NCI-H1092 (cell line): ENCODE measurements at regions not wholly inside any gene's neighbourhood (a gene's known extent, or its start where the extent isn't known, plus 50 kb on each side); places are given as distances from the start of the nearest gene placed in this dataset.

Experiments
- DNase-seq: peaks from one replicate; lab custom pipeline; 2025; lab: John Stamatoyannopoulos, UW

DNA sequence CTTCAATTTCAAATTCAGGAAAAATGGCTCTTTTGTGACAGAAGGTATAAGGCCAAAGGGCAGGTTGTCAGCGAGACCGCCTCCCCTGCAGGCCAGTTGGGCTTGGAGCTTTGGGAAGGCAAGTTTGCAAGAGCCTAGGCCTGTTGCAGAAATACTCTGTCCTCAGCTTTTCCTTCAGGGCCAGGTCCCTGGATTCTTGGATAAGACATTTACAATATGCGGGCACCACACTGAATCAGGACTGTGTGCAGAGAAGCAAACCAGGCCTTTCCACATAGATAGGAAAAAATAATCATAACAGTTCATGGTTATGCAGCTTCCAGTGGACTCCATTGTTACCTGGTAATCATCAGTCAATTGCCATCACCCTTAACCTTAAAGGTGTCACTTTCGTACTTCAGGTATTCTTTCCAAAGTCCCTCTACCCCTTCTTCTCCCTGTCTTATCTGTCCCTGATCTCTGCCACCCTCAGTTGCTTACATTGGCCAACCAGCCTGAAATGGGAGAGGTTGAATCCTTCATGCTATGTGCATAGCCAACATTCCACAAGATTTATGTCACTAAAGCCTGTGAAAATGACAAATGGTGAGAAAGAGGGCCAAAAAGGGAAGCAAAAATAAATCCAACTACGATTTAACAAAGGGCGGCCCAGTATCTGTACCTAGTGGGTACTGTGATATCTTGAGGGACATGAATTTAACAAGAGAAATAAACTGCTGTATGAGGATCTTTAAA lies 304.5 kb upstream of the NFE2L3 start:
- no peak for DNase-seq

DNA sequence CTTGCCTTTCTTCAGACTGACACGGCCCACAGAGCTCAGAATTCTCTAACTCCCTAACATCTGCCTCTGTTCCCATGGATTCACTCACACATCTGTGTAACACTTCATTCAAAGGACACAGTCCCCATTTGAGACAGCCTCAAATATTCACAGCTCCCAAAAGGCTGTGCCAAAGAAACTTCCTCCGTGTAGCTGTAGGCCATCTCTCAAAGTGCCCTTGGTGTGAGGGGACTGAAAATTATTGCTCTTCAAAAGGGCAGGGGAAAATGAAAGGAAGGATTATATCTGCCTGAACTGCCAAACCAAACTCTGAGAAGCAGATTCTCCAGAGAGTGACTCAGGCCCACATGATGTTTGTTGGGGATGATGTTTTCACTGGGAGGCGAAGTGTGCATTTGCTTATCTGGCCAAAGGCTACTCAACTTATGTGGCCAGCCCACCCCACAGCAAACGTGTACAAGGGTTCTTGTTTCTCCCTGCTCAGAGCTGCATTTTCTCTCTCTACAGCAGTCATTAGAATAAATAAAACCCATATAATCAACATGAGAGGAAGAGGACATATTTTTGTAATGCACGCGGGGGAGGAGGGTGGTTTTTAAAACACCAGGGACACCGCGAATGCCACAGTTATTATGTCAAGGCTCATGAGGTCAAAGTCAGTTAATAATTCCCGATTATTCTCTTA lies 302.4 kb upstream of the NFE2L3 start:
- DNase-seq: no peak

DNA sequence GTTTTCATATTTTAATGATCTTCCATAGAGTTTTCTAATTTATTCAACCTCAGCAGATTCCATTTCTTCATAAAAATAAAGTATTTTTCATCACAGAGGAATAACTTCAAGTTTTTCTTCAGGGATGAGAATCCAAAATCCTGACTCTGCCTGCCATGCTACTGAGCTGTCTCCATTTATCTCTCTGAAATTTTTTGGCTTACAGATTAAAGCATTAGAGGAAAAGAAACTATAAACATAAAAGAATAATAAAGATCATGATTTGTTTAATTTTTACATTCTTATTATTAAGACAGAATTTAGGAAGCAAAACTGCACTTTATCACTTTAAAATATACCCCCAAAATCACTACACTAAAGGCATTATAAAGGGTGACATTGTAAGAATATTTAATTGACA lies 301.8 kb upstream of the NFE2L3 start:
- DNase-seq: no peak

DNA sequence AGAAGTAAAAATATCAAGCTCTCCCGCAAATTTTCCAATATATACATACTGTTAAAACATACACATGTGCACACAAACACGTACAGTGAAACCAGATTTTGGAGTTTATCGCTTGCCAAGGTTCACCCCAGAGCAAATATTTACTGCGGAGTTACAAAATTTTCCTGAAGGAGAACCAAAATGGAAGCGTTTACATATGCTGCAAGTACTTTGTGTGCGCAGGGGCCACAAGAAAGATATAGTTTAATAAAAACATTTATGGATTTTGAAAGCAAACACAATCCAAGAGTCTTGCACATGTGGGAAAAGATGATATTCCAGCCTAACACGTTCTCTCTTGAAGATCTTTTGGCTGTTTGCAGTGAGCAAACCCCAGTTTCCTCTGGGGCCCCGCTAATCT lies 301.3 kb upstream of the NFE2L3 start:
- DNase-seq: no peak

DNA sequence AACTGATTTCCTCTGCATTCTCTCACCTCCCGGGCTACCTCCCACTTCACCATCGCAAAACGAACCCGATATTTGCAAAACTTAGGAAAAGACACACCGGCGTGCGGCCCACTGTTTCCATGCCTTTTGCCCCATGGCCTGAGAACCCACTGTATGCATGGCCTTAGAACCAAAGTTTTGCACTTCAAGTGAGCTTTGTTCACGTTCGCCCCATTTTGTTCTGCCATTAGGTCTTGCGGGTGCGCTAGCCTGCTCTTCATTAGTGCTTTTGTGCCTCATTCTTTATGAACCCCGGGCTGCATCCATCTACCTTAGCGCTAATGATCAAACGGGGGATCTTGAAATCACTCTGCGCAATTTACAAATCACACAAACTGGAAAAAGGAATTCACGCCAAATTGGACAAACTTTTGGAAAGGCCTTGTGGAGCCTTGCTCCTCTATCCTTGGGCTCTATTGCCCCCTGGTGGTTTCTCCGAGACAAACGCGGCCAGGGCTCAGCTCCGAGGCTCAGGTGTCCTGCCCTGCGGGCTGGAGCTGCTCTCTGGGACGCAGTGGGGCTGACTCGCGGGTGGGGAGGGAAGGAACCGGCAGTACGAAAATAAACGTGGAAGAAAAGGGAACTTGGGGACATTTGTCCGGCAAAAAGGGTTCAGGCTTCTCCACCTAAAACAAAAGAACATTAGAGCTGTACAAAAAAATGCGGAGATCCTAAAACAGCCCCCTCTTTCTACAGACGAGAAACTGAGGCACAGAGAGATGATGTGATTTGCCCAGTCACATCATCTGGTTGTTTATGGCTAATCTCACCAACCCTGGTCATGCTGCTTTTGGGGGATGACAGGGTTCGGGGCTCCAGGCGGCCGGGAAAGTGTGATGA lies 300.4 kb upstream of the NFE2L3 start:
- peak; percentile 72 for DNase-seq

DNA sequence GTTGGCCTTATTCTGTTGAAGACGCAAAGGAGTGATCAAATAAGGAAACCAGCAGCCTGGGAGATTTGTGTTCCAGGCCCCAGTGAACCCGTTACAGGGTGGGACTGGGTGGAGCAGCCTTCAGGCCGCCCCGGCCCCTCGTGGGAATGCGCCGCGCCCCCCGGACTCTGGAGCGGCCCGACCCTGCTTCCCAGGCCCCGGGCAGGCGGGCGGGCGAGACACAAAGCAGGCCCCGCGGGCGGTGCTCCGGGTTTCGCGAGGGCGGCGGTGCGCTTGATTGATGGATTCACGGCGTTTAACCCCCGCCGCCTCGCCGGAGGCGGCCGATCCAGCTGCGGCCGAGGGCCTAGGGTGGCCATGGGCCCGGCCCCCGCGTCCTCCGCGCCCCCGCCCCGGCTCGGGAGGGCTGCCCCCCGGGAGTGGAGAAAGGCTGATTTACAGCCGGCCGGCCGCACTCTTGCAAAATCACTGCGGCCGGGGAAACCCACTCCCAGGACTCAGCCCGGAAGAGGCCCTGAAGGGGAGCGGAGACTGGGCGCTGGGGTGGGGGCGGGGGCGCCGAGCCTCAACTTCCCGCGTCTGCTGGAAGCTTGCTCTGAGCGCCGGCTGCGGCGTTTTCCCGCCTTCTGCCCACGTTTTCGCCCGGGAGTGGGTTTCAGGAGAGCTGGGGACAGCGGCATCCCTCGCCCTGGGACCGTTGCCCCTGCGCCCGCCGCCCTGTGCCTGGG lies 299.6 kb upstream of the NFE2L3 start:
- DNase-seq: no peak

DNA sequence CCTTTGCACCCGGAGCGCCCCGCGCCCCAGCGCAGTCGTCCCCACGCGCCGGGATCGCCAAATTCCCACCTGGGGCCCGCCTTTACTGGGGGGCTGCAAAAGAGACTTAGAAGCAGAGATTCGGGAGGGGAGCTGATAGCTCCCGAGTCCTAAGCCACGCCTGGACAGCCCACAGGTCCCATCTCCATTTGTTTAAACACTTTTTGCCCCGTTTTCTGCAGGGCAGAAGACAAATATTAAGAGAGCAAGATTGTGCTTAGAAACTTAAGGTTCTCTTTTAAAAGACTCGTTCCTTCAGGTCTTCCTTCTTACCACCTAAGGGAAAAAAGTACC lies 299.1 kb upstream of the NFE2L3 start:
- DNase-seq: no peak

DNA sequence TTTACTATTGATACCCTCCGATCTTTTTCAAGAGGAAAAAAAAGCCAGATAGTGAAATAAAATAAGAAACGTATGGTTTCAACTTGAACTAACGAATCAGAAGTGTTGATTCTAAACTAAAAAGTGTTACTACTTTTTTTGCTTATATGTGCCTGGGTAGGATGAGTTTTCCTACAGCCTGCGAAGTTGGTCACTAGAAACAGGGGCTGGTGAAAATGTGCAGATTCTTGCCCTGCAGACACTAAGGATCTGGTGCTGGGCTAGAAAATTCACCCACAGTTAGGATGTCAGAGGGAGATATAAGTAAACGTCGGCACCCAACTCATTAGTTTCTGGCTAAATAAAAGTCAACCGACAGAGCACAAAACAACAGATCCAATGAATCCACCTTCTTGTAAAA lies 298.7 kb upstream of the NFE2L3 start:
- no peak for DNase-seq

DNA sequence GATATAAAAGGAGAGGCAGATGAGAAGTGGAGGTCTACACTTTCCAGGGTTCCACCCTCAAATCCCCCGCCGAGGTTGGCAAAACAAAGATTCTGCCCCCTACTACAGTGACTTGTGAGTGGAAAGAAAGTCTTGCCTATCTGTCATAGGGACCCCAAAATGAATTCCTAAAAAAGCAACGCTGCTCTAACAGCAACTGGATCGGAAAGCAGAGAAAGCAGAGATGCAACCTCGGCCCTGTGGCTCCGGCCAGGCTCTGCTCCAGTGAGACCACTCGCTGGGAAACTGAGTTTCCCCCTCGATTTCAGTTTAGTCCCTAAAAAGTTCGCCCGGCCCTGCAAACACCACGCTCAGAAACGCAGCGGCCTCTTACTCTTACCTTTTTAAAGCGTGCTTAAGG lies 297.9 kb upstream of the NFE2L3 start:
- no peak for DNase-seq

DNA sequence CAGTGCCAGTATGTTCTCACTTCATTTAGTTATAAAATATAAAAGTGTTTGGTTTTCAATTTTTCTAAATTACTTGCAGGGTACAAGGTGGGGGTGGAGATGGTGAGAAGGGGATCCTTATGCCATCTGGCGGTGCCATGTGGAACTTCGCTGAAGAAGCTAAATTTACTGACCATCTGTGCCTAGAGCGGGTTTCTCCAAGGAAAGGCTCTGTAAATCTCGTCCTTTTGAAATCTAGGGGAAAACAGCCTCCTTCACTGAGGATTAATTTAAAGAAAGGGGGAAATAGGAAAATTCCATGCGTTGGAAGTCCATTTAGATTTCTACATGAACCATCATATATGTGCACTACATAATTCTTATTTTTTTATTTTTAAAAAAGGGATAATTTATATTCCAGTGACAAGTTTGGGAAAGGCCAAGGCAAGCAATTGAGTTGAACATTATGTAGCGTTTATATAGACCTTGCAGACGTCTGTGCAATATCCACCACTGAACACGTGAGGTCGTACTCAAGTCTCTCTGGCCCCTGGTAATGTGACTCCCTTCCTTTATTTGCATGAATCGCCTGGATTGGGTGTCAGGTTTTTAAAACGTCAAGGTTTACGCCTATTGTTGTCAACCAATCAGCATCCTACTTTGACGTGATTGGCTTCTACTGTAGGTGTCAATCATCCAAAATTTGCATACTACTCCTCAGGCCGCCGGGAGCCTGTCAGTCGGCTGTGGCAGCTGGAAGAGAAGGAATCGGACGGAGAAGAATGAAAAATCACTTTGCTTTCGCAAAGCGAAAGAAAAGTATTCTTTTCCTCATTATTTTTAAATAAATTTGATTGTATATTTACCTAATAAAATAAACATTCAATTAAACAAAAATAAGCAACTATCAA lies 297.1 kb upstream of the NFE2L3 start:
- DNase-seq: peak; percentile 100

DNA sequence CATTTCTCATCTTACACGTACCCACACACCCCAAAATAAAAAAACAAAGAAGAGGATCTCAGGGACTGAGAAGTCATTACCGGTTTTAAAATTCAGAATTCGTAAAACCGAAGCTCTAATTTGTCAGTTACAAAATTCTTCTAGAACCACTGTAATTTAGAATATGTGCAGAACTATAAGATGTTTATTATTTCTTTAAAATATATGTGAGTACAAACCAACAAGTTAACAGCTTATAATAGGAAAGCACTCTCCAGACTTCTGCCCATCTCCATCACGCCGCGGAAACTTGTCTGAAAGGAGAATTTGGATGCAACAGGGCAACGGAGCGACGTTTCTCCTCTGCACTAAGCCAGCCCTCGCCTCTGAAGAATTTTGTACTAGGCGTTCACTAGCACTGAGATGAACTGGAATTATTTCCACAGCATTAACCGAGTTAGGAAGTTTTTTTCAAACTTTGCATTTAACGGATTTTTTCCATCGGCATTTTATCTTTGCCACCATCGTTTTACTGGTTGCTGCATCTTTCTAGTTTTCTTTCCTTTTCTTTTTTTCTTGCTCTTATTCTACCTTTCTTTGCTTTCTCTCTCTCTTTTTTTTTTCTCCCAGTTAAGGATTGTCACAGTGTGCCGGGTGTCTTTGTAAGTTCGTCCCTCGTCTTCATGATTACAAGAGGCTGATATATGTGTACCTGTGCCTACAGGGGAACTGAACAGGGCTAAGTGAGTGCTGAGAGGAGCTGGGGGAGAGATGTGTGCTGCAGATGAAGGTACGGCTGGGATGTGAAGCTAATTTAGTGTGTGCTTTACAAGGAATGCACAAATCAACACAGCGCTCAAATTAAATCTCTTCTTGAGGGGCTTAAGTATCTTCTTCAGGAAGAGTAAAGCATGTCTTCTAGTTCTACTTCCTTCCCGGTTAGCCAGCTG lies 295.9 kb upstream of the NFE2L3 start:
- peak; percentile 55 for DNase-seq

DNA sequence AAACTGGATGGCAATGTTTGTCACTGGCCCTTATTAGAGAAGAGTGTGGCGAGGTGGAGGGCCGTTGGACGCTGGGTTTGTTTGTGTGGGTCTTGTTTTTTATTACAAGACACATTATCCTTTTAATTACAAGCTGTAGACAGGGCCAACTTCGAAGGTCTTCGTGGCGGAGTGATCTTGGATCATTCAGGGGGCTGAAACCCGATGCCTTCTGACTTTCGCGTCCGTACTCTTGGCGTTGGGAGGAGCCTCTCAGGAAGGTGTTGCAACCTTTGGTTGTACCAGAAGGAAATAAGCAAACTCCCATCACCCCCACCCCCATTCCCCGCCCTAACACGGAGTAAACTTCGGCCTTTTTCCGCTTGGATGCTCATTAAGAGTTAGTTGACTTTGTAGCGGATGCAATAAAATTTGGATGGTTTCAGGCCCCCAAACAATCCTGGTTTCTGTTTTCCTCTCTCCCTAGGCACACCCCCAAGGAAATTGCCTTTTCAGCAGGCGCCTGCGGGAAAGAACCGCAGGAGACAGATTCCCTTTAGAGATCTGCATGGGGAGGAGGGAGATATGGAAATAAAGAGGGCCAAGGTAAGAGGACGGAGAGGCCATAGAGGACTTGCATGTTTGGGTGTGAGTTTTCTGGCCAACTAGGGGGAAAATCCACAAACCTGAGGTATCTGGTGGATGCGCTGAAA lies 294.5 kb upstream of the NFE2L3 start:
- peak; percentile 96 for DNase-seq

DNA sequence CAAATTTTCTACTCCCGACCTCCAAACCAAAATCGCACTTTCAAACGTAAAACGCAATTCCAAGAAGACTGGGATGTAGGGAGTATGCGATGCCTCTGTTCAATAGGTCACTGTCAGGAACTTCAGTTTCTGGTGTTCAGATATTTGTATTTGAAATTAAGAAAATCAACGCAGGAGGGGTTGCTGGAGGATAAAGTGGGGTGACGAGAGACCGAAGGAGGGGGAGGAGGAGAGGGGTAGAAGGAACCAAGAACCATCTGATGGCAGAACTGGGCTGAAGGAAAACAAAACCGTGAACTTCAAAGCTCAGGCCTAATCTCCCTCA lies 293.8 kb upstream of the NFE2L3 start:
- DNase-seq: no peak

DNA sequence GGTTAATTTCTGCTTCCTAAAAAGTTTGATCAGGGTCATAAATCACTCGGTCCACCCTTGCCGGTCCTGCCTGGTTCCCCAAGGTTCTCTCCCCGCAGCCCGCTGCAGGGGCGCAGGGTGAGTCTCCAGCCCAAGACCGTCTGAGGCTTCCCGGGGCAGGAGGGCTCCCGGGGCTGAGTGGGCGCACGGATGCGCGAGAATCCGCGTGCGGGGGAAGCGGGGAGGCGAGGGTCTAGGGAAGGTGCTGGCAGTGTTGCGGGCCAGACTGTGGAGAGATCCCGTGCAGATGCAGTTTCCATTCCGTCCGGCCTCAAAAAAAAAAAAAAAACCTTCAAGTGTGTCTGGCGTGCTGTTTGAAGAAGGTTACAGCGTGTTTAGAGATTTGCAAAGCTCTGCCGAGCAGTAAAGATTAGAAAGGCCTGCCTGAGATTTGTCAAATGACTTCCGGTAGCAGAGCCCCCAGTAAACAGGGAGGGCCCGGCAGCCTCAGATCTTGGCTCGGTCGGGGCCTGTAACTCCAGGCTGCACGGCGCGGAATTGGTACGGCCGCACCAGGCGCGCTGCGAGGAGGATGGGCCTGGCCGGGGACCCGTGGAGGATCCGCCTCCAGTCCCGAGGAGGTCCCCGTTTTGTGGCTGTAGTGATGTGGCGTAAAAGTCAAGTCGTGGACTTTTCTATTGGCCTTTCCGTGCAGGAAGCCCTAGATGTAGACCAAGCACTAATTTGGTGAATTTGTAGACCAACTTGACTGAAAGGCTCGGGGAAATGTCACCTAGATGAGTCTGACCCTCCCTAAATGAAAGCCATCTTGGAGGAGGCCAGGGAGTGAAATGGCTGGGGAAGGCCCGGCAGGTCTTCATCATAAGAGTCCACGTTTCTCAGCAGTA lies 293.2 kb upstream of the NFE2L3 start:
- peak; percentile 59 for DNase-seq

DNA sequence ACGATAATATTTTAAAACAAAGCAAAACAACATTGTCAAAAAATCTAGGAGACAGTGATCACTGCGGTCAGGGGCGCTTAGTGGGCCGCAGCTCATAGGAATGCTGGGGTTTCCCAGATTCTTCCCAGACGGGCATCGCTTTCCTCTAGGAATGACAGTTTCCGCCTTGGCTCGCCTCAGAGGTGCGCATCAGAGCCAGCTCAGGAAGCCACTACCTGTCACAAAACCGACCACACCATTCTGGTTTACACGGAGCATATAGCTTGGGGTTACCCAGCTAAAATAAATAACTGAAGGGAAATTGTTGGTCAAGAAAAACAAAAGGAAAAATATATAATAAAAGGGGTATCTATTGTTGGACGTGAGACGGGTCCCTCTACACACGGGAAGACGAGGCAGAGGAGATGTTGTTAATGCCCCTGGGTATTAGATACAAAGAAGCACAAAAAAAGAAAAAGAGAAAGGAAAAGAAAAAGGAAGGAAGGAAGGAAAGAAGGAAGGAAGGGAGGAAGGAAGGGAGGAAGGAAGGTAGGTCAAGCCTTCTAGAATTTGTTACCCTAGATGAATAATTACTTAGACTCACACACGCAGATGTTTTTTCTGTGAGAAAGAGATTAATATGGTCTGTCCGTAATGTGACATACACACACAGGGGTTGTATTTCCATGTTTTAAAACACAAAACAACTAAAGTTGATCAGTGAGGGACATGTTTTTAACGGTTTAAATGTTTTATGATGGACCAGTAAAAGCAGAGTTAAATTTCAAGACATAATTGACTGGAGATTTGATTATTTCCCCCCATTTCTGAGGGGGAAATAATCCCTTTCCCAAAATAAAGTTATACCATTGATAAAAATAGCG lies 292.4 kb upstream of the NFE2L3 start:
- DNase-seq: peak; percentile 55

DNA sequence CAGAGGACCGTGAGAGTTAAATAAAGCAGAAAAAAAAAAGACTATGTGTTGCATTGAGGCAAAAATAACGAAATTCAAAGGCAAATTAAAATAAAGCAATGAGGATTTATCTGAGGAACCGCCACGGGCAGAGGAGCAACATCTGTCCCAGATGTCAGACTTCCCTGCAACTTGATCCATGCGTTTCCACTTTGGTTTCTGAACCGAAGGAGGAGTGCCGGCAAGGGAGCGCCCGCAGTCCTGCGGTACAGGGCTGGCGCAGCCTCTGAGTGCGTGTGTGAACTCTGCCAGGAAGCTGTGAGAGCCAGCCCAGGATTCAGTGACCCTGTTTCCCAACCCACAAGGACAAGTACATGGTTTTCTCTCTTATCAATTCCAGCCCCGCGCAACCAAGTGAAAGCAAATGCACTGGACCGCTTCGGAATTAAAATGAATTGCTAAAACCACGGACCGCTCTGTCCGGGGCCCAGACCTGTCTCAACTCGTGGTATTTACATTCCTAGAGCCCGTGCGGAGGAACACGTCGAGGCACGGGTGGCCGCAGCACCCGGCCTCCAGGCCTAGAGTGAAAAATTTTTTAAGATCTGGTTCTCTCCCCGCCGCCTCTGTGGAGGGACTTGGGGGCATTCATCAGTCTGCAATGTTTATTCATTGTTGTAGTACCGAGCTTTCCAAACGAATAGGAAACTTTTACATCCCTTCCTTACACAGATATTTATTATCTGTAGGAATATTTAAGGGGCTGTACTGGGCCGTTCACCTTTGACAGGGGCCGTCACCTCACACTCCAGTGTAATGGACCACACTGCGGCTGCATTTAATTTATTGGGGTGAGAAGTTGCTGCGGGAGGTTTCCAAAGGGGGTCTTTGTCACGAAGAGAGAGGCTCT lies 291.5 kb upstream of the NFE2L3 start:
- peak; percentile 77 for DNase-seq

DNA sequence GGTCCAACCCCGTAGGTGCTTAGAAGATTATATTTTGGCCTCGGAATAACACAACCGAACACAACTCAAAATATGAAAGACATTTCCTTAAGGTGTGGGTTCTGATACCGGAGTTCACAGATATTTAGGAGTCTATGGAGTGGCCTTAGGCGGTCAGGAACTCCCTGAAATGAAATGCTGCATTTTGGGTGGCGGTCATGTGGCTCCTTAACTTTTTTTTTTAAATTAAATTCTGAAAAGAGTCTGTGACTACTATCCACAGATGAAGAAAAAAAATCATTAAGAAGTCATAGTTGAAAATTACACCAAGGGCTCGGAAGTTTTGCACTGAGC lies 290.9 kb upstream of the NFE2L3 start:
- no peak for DNase-seq
